HG03520 (cell line): ENCODE measurements at regions not wholly inside any gene's neighbourhood (a gene's known extent, or its start where the extent isn't known, plus 50 kb on each side); places are given as distances from the start of the nearest gene placed in this dataset.
A peak's percentile ranks its signal among the peaks of the same experiment; 100 is the strongest.
"Not testable (repeated sequence)": the region's sequence is repeated elsewhere in the genome, so short reads cannot be mapped to it uniquely, and the experiment has no call there.

Source experiments
- ATAC-seq: cut with Tn5 transposase; IDR thresholded peaks from one replicate; pipeline ENCODE4 v1.9.1; 2021; ENCODE audit warnings: mild to moderate bottlenecking, moderate library complexity; ENCODE audit not compliant: unreplicated experiment

- no peak for ATAC-seq
These were observed 619.5 kb upstream of the CBLB start for GRCh38 chr3:106488331-106488730.

GRCh38 chr3:106491796-106492195 is 623.0 kb upstream of the CBLB start:
- ATAC-seq, result no peak

- no peak for ATAC-seq
These were observed 639.6 kb upstream of the CBLB start for GRCh38 chr3:106508331-106508893.

GRCh38 chr3:106510206-106510605 is 641.4 kb upstream of the CBLB start:
- ATAC-seq, result no peak

GRCh38 chr3:106512846-106513245 is 644.0 kb upstream of the CBLB start:
- ATAC-seq, result no peak

GRCh38 chr3:106514431-106514830 is 645.6 kb upstream of the CBLB start:
- no peak for ATAC-seq

- ATAC-seq, result no peak
These were observed 649.7 kb upstream of the CBLB start for GRCh38 chr3:106518516-106518915.

GRCh38 chr3:106522397-106522796 is 653.6 kb upstream of the CBLB start:
- no peak for ATAC-seq

- no peak for ATAC-seq
These were observed 660.1 kb upstream of the CBLB start for GRCh38 chr3:106528932-106529331.

GRCh38 chr3:106529738-106530137 is 660.9 kb upstream of the CBLB start:
- ATAC-seq, result no peak

GRCh38 chr3:106530367-106530766 is 661.6 kb upstream of the CBLB start:
- ATAC-seq, result no peak

GRCh38 chr3:106531771-106532329 is 663.0 kb upstream of the CBLB start:
- ATAC-seq, result not testable (repeated sequence)

- no peak for ATAC-seq
These were observed 664.4 kb upstream of the CBLB start for GRCh38 chr3:106533093-106533787.

GRCh38 chr3:106533788-106534160 is 665.0 kb upstream of the CBLB start:
- ATAC-seq, result no peak

GRCh38 chr3:106534206-106534605 is 665.4 kb upstream of the CBLB start:
- no peak for ATAC-seq

GRCh38 chr3:106540743-106541142 is 671.9 kb upstream of the CBLB start:
- no peak for ATAC-seq

GRCh38 chr3:106542101-106542769 is 673.4 kb upstream of the CBLB start:
- ATAC-seq, result peak; percentile 76

- no peak for ATAC-seq
These were observed 683.7 kb upstream of the CBLB start for GRCh38 chr3:106552351-106553043.

GRCh38 chr3:106560451-106560966 is 691.7 kb upstream of the CBLB start:
- ATAC-seq, result no peak

- ATAC-seq, result peak; percentile 97
These were observed 697.5 kb upstream of the CBLB start for GRCh38 chr3:106566277-106566676.

GRCh38 chr3:106570426-106570825 is 701.6 kb upstream of the CBLB start:
- ATAC-seq, result no peak
